Stimulated activated CD4-positive, alpha-beta T cell treated with anti-CD3 and anti-CD28 coated beads, Interleukin-1b, Interleukin-23, amount 100 ng/mL, for 1 hour (primary cell): ENCODE measurements at regions not wholly inside any gene's neighbourhood (a gene's known extent, or its start where the extent isn't known, plus 50 kb on each side); places are given as distances from the start of the nearest gene placed in this dataset.

Source experiments
- DNase-seq, 2 donors: peaks; one replicate each; pipeline ENCODE4 v3.0.0-alpha.2; 2020; ENCODE audit warnings: low read depth in 2 of 2

DNA sequence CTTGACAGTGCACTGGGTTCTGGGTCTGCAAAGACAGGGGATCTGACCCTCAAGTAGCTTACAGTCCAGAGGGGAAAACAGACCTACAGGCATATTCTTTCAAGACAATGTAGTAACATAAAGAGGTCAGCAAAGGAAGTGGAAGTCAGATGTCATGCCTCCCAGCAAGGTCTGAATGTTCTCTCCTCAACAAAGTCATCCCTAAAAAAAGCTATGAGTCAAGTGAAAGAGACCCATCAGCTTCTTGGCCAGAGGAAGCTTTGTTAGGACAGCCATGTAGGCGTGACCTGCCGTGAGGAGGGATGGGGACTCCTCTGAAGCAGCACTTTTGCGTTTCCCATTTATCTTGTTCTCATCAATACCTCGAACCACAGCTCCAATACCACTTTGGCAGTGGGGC lies 331.6 kb upstream of the NR2F2 start:
- DNase-seq = no peak

DNA sequence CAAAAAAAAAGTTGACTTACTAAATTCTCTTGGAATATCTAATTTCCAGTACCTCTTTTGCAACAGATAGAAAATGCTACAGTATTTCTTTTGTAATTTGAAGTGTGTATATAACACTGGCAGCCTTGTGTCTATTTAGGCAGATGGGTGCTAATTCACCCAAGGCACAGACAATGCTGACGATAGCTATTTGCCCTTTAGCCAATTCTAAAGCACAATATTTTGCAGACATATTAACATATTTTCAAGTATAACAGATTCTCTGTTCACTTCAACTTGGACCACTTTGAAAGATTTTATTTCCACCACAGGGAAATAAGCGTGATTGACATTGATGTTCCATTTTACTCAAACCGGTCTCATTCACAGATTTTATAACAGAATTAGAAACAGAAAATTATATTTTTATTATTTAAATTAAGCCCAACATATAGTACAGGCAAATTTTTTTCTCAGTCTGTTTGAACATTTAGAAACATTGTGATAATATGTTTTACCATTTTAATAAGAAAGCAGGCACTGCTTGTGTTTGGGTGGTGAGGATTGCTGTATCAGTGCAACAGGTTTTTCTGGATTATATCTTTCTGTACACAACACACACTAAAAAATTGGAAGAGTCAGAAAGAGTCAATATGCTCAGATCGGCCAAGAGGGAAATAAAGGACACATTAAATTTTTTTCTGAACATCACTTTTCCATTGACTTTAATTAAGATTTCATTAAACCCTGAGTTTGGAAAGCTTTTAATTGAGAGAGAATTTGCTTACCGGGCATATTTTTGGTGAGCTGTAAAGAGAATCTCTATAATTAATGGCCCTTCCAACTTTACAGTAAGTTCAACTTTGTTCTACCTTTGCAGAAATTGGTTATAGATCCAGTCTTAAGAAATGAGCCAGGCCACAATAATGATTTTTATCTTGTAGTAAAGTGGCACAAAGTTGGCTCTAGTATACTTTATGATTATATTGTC lies 327.3 kb upstream of the NR2F2 start:
- no peak for DNase-seq

DNA sequence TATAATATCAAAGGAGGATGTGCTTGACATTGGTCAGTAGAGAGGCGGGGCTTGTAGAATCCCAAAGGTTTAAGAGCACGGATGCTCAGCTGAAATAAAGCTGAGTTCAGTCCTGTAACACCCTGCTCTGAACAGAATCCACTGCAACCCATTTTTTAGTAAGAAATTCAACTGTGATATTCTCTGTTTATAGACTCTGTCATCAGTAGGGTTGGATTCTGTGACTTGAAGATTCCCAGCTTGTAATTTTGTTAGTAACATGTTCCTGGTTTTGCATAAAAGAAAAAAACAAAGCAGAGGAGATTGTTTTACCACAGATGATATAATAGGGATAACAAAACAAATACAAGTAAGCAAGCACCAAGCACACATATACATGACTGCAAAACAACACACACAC lies 324.6 kb upstream of the NR2F2 start:
- DNase-seq = no peak

DNA sequence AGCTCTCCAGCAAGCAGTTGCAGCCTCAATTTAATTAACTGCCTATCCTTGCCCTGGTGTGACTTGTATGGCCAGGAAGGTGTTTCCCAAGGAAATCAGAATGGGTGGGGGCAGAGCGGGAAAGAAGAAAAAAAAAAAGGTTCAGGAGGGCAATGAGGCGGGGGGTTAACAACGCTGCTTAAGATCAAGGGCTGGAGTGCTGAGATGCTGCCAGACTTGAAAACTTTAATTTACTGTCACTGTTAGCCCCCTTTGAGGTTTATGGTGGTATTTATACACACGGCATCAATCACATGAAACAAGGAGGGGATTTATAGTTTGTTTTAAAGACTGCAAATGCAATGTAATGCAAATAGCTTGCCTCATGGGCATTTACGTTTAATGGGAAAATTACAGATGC lies 319.4 kb upstream of the NR2F2 start:
- no peak for DNase-seq

DNA sequence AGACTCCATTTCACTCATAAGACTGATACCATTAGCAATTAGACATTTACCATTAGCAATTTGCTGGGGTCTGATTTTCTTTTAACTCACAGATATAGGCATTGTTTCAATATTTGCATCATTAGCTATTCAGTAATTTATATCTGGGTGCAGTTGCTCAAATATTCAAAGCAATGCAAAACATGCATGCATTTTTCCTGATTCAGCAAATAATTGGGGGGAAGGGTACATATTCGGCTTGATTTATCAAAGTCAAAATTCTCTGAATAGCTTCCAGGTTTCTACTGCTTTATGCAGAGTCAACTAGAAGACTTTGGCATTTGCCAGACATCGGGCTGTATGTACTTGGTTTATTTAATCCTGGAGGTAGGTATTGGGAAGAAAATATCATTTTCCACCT lies 315.6 kb upstream of the NR2F2 start:
- no peak for DNase-seq

DNA sequence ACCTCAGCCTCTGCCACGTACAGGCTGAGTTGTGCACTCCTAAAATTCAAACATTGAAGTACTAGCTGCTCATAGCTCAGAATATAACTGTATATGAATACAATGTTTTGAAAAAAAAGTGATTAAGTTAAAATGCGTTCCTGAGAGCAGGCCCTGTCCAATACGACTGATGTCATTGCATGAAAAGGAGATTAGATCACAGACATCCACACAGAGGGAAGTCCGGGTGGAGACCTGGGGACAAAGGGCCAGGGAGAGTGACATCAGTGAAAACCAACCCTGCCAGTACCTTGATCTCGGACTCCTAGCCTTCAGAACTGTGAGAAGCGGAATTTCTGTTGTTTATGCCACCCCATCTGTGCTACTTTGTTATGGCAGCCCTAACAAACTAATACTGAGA lies 311.4 kb upstream of the NR2F2 start:
- DNase-seq = no peak

DNA sequence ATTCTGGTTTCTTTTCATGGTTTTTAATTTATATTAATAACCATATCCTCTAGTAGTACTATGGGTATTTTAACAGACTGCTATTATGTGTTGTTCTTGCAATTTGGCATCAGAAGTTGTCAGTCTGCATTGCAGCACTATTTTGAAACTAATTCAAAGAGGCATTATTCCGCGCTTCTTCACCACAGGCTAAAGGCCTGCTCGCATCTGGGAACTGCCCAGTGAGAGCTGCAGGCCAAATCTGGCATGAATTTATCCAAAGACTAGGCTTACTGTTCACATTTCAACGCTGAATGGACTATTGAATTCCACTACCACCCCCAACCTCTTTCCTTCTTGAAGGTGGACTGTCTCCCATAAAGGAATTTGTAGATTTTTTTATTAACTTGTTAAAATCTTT lies 310.4 kb upstream of the NR2F2 start:
- DNase-seq = no peak

DNA sequence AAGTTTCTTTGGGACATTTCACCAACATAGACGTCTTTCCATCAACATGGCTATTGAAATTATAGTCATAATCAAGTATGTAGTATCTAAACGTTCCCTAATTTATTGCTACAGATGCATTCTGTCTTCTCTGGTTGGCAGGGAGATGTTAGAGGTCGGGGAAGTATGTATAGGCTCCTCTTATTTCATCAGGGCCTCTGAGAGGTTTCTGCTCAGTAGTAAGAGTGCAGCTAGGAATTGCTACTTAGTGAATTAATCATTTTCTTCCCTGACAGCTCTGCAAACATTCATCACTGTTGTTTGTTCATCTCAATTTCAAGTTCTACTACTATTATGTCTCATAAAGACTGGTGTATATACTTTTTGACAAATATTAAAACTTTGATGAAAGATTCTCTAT lies 309.7 kb upstream of the NR2F2 start:
- DNase-seq = no peak

DNA sequence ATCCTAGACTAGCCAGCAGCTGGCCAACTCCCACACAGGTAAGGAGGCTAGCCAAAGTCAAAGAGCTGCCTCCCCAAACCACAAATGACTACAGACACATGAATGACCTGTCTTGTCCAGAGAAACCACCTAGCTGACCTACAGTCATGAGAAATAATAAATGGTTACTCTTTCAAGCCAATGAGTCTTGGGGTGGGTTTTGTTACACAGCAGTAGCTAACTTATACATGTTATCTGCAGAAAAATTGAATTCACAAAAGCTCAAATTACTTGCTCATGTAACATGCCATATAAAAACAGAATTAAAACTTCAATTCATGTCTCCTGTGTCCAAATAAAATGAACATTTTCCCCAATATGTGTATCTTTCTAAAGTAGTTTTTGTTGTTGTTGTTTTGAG lies 307.4 kb upstream of the NR2F2 start:
- no peak for DNase-seq

DNA sequence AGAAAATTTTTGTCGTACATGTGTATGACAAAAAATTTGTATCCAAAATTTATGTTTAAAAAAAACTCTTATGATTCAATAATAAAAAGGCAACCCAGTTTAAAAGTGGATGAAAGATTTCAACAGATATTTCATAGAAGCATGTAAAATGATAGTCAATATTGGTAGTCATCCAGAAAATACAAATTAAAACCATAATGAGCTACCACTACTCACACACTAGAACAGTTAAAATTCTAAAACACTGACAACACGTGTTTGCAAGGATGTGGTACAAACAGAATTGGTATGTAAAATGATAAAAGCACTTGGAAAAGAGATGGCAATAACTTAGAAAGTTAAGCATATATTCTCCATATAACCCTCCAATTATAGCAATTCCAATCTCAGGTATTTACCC lies 303.0 kb upstream of the NR2F2 start:
- no peak for DNase-seq

DNA sequence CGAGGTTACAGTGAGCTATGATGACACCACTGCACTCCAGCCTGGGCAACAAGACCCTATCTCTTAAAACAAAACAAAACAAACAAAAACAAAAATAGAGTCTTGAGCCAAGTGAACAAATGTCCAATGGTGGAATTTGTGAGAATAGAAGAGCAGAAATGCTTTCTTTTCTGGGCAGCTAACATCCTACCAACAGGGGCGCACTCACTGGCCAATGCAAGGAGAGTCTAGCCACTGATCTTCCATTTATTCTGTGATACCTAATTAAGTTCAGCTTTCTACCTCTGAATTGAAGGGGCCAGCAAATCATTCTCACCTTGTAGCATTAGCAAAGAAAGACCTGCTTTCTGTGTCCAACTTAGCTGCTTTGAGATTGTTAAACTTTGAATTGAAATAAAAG lies 301.9 kb upstream of the NR2F2 start:
- no peak for DNase-seq

DNA sequence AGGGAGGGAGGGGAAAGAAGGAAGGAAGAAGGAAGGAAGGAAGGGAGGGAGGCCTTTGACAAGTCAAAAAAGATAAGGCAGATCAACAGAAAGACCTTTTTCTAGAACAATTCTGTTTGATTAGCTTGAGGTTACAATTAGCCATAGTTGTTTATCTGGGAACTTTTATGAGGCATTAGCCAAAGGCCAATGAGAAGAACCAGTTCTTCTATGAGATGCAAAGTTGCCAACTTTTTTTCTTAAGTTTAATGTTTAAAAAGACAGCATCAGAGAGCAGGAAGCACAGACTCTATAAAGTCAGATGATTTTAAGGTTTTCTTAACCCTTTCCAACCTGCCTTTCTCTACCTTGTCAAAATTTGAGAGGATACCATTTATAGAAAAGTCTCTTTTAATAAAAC lies 301.3 kb upstream of the NR2F2 start:
- DNase-seq = no peak

DNA sequence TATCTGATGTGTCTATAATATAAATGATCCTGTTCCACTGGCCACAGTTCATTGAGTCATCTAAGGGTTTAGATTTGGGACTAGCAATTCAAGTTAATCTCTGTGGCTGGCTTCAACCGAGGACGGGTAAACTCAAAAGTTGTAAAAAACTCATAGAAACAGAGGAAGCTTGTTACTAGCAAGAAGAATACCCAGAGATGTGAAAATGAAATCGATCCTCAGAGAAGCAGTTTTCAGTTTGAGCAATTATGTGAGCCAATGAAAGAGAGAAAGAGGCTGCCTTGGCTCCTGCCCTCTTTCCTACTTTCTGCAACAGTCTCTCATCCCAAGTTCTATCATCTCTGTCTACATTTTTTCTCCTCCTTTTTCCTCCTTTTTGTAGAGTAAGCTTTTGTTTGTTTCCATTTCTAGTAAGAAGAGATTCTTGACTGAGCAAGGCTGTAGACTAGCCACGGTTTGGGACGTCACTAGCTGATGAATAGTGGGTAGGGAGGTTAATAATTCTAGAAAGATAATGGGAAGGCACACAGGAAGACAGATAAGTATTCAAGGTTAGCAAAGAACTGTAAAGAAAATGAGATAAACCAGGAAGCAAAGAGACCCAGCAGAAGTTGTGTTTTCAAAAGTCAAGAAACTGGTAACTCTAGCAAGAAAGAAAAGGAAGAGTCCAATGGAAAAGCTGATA lies 298.9 kb upstream of the NR2F2 start:
- no peak for DNase-seq

DNA sequence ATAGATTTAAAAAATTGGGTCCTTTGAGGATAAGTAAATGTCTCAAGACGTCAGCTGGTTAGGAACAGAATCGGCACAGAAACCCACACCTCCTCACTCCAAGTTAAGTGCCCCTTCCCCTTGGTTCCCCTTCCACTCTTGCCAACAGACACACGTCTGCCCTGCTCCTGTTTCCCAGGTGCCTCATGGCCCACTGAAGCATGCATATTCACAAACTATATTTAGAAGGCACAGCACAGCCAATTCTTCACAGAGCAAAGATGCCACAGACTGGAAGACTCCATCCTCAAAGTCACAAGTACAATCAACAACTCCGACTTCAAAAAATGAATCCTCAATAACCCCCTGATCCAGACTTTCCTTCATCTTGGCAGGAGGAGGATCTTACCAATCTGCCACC lies 295.4 kb upstream of the NR2F2 start:
- DNase-seq = no peak

DNA sequence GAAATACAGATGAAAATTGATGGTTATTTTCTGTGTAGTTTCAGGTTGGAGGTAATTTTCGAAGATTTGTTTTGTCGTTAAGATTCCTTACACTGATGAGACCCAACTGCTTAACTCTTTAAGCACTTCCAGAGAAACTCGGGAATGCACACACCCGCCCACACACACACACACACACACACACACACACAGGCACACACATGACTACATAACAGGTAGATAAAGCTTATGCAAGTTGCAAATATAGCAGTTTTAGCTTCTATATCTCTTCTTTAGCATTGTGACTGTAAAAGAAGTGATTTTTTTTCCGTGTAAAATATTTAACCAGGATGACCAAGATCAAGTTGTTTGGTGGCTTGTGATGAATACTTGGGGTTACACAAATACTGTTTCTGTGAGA lies 294.9 kb upstream of the NR2F2 start:
- no peak for DNase-seq

DNA sequence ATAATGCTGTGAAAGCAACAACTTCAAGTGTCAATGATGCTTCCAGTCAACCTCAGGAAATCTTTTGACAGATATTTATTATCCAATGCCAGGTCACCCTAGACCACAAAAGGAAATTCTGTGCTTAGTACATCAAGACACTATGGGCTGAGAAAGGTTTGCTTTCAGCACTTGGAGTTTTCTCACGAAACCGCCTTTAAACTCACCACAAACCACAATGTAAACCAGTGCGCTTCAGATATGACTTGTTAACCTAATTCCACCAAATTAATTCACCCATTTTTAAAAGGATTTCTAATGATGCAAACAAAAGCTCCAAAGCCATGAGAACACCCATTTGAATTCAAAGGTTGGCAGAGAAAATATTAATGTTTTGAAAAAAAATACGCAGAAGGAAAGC lies 292.9 kb upstream of the NR2F2 start:
- DNase-seq = no peak

DNA sequence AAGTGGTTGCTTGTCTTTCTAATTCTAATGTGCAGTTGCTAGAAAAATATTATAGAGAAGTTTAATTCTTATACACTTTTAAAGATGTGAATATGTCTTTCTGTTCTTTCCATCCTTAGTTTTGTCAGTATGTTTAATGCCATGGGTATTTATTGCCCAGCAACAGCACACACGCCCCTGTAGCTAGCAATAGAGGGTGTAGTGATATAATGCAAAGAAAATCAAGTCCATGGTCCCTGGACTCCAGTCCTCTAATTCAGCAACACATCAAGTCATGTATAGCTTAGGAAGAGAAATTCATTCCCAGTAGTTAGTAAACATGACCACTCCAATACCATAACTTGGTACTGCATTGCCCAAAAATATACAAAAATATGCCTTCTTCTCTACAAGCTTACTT lies 292.4 kb upstream of the NR2F2 start:
- no peak for DNase-seq

DNA sequence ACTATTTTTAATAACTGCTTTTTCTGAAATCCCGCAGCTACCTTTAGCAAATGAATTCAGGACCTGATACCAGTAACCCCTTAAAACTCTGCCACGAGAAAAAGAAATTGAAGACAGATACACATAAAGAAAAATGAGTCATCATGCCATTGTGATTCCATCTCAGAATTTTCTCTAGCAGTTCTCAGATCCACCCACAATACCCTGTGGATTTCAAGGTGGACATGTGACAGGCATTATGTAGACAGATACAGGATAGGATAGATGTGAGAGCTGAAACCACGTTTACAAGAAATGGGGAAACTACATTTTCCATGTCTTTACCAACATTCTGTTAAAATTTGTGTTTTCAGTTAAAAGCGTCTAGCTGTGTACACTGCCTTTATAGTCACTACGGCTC lies 291.9 kb upstream of the NR2F2 start:
- DNase-seq = no peak

DNA sequence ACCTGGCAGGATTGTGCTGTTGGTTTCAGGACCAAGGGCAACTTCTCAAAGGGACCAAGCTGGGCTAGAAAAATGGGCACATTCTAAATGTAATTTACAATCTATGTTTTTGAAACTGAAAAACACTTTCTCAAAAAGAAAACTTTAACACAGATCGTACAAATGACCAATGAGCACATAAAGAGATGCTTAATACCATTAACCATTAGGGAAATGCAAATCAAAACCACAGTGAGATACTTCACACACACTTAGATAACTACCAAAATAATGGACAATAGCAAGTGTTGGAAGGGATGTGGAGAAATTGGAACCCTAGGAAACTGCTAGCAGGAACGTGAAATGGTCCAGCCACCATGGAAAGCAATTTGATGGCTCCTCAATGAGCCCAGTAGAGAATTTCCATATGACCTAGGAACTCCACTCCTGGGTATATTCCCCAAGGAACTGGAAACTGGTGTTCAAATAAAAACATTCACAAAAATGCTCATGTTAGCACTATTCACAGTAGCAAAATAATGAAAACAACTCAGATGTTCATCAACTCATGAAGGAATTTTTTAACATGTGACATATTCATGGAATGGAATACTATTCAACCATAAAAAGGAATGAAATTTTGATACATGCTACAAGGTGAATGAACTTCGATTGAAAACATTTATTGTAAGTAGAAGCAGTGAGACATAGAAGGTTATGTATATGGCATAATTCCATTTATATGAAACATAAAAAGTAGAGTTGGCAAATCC lies 288.3 kb upstream of the NR2F2 start:
- no peak for DNase-seq

DNA sequence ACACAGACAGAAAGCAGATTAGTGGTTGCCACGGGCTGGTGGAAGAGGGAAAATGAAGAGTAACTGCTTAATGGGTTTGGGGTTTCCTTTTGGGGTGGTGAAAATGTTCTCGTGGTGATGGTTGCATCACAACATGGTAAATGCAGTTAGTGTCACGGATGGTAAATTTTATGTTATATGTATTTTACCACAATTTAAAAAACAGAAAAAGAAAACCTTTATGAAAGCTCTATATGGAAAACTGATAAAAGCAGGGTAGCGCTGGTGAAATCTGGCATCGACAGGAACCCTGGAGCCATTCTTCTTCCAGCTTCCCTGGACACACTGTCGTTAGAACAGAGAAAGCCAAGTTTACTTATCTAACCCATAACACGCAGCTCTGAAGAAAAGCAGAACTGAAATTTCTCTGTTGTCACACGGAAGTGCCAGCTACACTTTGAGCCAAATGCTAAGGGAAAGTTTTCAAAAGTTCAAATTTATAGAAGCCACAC lies 287.7 kb upstream of the NR2F2 start:
- DNase-seq = no peak

DNA sequence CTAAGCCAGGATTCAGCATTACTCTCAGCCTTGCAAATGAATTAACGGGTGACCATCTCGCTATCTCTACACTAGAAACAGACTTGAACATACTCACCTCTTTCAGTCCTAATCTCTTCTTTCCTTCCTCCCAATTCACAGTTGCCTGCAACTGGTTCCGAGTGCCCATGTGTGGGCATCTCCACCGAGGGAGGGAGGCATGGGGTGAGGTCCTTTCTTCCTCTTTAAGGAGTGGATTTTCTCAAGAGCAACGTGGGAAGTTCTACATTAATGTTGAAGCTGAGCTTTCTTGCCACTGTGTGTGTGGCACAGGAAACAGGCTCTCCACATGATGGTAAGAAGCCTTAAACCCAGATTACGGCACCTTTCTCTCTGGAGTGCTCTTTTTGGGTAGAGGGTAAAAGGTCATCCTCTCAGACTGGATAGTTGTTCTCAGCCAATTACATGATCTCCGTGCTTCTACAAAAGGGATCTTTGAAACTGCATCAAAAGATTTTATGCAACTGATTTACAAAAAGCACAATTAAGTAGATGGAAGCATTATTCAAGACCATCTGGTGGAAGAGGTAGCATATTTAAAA lies 286.8 kb upstream of the NR2F2 start:
- DNase-seq = no peak

DNA sequence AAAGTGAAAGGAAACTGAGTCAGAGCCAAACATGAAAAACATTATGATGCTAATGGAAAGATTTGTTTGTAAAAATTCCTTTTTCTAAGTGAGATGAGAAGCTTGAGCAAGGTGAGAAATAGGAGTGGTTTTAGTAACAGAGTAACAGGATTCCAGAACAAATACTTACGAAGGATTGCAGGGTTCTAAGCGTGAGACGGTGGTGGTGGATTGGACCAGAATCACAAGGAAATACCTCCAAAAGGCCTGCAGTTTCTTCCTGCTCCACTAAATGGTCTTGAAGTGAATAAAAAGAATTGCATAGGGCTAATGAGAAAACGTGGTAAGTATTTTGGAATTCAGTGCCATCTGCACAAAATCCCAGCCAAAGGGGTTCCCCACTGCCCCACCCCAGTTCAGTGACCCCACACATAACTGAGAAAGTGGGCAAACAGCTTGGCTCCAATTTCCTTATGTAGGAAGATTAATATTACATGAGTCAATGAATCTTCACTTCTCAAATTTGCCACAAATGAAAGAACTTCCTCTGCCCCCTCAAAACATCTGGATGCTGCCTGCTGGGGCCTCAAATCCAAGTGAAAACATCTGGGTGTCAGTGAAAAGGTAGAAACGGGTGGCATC lies 283.8 kb upstream of the NR2F2 start:
- no peak for DNase-seq
